ENCODE measurements at regions not wholly inside any gene's neighbourhood (a gene's known extent, or its start where the extent isn't known, plus 50 kb on each side); places are given as distances from the start of the nearest gene placed in this dataset.
A peak's percentile ranks its signal among the peaks of the same experiment; 100 is the strongest.

DNA sequence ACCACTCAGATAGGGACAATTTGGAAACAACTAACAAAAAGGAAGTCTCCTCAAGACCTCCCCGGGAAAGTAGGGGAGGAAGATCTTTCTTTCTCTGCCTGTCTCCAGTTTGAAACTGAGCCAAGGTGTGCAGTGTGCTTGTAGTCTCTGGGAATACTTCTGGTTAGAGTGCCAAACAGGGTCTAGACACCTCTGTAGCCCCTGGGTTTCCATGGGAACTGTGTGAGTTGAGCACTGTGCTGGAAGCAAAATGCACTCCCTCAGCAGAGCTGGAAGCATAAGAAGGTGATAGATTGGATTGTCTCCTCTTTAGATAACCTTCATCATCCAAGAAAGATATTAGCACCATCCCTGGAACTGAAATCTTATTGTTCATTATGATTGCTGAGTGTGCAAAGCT lies 129.2 kb upstream of the TNPO1 start:
- TF ChIP-seq EZH2 (IDR thresholded peaks at IDR 0.05; ENCODE audit: borderline replicate concordance, insufficient read depth, low read length, poor library complexity, severe bottlenecking) = no peak
- TF ChIP-seq, protein P1, sequence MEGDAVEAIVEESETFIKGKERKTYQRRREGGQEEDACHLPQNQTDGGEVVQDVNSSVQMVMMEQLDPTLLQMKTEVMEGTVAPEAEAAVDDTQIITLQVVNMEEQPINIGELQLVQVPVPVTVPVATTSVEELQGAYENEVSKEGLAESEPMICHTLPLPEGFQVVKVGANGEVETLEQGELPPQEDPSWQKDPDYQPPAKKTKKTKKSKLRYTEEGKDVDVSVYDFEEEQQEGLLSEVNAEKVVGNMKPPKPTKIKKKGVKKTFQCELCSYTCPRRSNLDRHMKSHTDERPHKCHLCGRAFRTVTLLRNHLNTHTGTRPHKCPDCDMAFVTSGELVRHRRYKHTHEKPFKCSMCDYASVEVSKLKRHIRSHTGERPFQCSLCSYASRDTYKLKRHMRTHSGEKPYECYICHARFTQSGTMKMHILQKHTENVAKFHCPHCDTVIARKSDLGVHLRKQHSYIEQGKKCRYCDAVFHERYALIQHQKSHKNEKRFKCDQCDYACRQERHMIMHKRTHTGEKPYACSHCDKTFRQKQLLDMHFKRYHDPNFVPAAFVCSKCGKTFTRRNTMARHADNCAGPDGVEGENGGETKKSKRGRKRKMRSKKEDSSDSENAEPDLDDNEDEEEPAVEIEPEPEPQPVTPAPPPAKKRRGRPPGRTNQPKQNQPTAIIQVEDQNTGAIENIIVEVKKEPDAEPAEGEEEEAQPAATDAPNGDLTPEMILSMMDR (IDR thresholded peaks at IDR 0.05; ENCODE audit: poor library complexity, severe bottlenecking) = no peak
- TF ChIP-seq EP300 (conservative IDR thresholded peaks at IDR 0.05; ENCODE audit: poor library complexity, severe bottlenecking) = no peak
- TF ChIP-seq MXI1 (conservative IDR thresholded peaks at IDR 0.05; ENCODE audit: poor library complexity, severe bottlenecking) = no peak
- TF ChIP-seq RAD21 (conservative IDR thresholded peaks at IDR 0.05) = no peak
- peak; percentile 12 for TF ChIP-seq POLR2AphosphoS5 (IDR thresholded peaks at IDR 0.05)
- TF ChIP-seq SMC3 (conservative IDR thresholded peaks at IDR 0.05; ENCODE audit: poor library complexity) = peak; percentile 32
- no peak for TF ChIP-seq TAF1 (IDR thresholded peaks at IDR 0.05; ENCODE audit: low read depth)

Measured in neural cell (in vitro differentiated cells).